HK-2 (cell line): ENCODE measurements at regions not wholly inside any gene's neighbourhood (a gene's known extent, or its start where the extent isn't known, plus 50 kb on each side); places are given as distances from the start of the nearest gene placed in this dataset.

Source experiments
- DNase-seq: peaks from one replicate; pipeline ENCODE4 v3.0.0-alpha.2; 2018; ENCODE audit not compliant: unreplicated experiment

GRCh38 chr13:40074338-40074737, 418.9 kb downstream of the COG6 start:
- no peak for DNase-seq

GRCh38 chr13:40075281-40075680, 419.8 kb downstream of the COG6 start:
- no peak for DNase-seq

- no peak for DNase-seq
Measured at GRCh38 chr13:40076765-40077362, 421.4 kb downstream of the COG6 start.

GRCh38 chr13:40077396-40078027, 422.1 kb downstream of the COG6 start:
- DNase-seq: no peak

- no peak for DNase-seq
Measured at GRCh38 chr13:40079721-40080120, 424.3 kb downstream of the COG6 start.

GRCh38 chr13:40080676-40081075, 425.2 kb downstream of the COG6 start:
- DNase-seq: no peak

- DNase-seq: no peak
Measured at GRCh38 chr13:40082639-40083038, 427.2 kb downstream of the COG6 start.

GRCh38 chr13:40083841-40084240, 428.4 kb downstream of the COG6 start:
- no peak for DNase-seq

- DNase-seq: no peak
Measured at GRCh38 chr13:40084934-40085333, 429.5 kb downstream of the COG6 start.

- no peak for DNase-seq
Measured at GRCh38 chr13:40087091-40088002, 431.9 kb downstream of the COG6 start.

- no peak for DNase-seq
Measured at GRCh38 chr13:40094056-40094455, 438.6 kb downstream of the COG6 start.

GRCh38 chr13:40095695-40096356, 440.4 kb downstream of the COG6 start:
- DNase-seq: no peak

- no peak for DNase-seq
Measured at GRCh38 chr13:40096357-40096901, 441.0 kb downstream of the COG6 start.

- DNase-seq: no peak
Measured at GRCh38 chr13:40098246-40098645, 442.8 kb downstream of the COG6 start.

- no peak for DNase-seq
Measured at GRCh38 chr13:40101708-40102359, 446.4 kb downstream of the COG6 start.

- no peak for DNase-seq
Measured at GRCh38 chr13:40102360-40102727, 446.9 kb downstream of the COG6 start.

GRCh38 chr13:40102854-40103253, 447.4 kb downstream of the COG6 start:
- DNase-seq: peak; percentile 47

GRCh38 chr13:40103864-40104263, 448.4 kb downstream of the COG6 start:
- no peak for DNase-seq

- DNase-seq: no peak
Measured at GRCh38 chr13:40105231-40105630, 449.8 kb downstream of the COG6 start.

GRCh38 chr13:40109351-40109844, 453.9 kb downstream of the COG6 start:
- no peak for DNase-seq

GRCh38 chr13:40113643-40114304, 458.3 kb downstream of the COG6 start:
- no peak for DNase-seq
